Glutamatergic neuron (in vitro differentiated cells): ENCODE measurements at regions not wholly inside any gene's neighbourhood (a gene's known extent, or its start where the extent isn't known, plus 50 kb on each side); places are given as distances from the start of the nearest gene placed in this dataset.

ENCODE experiments used
- DNase-seq: peaks from one replicate; pipeline ENCODE4 v3.0.0; 2022
- H3K27ac Mint-ChIP-seq: one replicate; pipeline ENCODE4 v1.8.0; 2020; ENCODE audit warnings: mild to moderate bottlenecking, mixed read lengths, inconsistent platforms; ENCODE audit not compliant: unreplicated experiment
- H3K27me3 Mint-ChIP-seq: one replicate; pipeline ENCODE4 v1.8.0; 2020; ENCODE audit warnings: mild to moderate bottlenecking, moderate library complexity, mixed read lengths, inconsistent platforms; ENCODE audit not compliant: unreplicated experiment
- H3K36me3 Mint-ChIP-seq: one replicate; pipeline ENCODE4 v1.8.0; 2020; ENCODE audit warnings: mild to moderate bottlenecking, mixed read lengths, inconsistent platforms; ENCODE audit not compliant: unreplicated experiment
- H3K4me1 Mint-ChIP-seq: one replicate; pipeline ENCODE4 v1.8.0; 2020; ENCODE audit warnings: mild to moderate bottlenecking, low read depth, mixed read lengths, inconsistent platforms; ENCODE audit not compliant: unreplicated experiment
- H3K4me3 Mint-ChIP-seq: one replicate; pipeline ENCODE4 v1.8.0; 2020; ENCODE audit warnings: mild to moderate bottlenecking, mixed read lengths, inconsistent platforms; ENCODE audit not compliant: unreplicated experiment
- H3K9me3 Mint-ChIP-seq: one replicate; pipeline ENCODE4 v1.8.0; 2020; ENCODE audit warnings: mild to moderate bottlenecking, moderate library complexity, mixed read lengths, inconsistent platforms; ENCODE audit not compliant: unreplicated experiment
- TF ChIP-seq, protein P1 (sequence below): fragments of 200-600 bp; sonication (generic); IDR thresholded peaks from one replicate; pipeline ENCODE4 v1.5.0; 2021; ENCODE audit not compliant: partially characterized antibody, unreplicated experiment

DNA sequence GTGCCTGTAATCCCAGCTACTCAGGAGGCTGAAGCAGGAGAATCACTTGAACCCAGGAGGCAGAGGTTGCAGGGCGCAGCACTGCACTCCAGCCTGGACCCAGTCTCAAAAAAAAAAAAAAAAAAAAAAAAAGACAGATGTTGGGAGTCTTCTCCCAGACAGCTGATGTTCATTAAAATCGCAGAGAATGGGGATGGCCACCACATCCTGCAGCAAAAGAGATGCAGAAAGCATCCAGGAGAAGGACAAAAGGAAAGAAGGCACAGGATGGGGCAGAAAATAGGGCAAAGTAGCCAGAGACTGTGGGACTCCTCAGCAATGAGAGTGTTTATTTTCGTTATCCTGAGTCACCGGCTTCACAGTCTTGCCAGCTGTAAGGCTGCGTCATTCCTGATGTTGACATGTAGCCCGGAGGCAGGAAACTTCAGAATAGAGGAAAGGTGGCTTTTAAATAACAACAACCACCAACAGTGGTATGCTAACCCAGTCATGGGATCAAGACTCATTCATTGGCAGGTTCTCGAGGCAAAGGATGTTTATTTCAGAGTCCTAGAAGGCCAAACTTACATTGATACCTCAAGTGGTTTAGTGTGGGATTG lies 149.5 kb upstream of the SVIL start:
- Mint-ChIP-seq H3K27me3 (no peaks in the 10 kb centered on the region), H3K9me3 (no peaks in the 10 kb centered on the region), H3K27ac (no peak overlapping the region), H3K36me3 (no peaks in the 10 kb centered on the region), H3K4me3 (no peak overlapping the region), H3K4me1 (no peaks in the 10 kb centered on the region)
- DNase-seq, result no peak
- TF ChIP-seq, protein P1, sequence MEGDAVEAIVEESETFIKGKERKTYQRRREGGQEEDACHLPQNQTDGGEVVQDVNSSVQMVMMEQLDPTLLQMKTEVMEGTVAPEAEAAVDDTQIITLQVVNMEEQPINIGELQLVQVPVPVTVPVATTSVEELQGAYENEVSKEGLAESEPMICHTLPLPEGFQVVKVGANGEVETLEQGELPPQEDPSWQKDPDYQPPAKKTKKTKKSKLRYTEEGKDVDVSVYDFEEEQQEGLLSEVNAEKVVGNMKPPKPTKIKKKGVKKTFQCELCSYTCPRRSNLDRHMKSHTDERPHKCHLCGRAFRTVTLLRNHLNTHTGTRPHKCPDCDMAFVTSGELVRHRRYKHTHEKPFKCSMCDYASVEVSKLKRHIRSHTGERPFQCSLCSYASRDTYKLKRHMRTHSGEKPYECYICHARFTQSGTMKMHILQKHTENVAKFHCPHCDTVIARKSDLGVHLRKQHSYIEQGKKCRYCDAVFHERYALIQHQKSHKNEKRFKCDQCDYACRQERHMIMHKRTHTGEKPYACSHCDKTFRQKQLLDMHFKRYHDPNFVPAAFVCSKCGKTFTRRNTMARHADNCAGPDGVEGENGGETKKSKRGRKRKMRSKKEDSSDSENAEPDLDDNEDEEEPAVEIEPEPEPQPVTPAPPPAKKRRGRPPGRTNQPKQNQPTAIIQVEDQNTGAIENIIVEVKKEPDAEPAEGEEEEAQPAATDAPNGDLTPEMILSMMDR, result no peak

DNA sequence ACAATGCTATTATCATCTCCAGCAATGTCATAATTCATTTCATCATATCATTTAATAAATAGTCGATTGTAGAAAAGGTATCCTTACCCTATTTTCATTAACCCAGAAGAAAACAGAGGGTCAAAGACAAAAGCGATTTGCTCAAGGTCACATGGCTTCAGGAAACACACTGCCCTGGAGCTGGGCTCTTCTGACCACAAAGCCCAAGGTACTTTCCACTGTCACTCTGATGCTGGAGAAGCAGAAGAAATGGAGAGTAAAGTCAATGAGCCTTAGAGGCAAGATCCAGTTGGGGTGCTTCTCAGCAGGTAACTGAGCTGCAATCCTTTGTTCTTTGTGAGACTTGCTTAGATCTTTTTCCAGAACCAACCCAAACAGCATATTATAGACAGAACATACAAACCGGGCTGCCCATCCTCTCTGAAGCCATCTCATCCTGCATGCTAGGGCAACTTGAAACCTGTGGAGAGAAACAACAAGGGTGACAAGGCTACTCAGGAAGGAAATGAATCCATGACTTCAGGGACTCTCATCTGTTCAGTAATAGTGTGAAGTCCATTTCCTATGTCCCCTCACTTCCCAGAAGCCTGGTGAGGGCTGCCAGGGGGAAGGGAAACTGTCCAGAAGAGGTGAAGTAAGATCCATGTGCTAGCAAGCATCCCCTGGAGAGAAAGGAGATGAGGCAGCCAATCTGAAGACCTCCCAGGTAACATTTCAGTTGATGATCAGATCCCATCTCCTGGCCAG lies 148.6 kb upstream of the SVIL start:
- Mint-ChIP-seq H3K4me3 (no peak overlapping the region), H3K36me3 (peaks cover 2% of the 10 kb centered on the region), H3K27me3 (no peaks in the 10 kb centered on the region), H3K4me1 (no peaks in the 10 kb centered on the region), H3K27ac (no peak overlapping the region), H3K9me3 (no peaks in the 10 kb centered on the region)
- TF ChIP-seq, protein P1, result no peak
- DNase-seq, result no peak

DNA sequence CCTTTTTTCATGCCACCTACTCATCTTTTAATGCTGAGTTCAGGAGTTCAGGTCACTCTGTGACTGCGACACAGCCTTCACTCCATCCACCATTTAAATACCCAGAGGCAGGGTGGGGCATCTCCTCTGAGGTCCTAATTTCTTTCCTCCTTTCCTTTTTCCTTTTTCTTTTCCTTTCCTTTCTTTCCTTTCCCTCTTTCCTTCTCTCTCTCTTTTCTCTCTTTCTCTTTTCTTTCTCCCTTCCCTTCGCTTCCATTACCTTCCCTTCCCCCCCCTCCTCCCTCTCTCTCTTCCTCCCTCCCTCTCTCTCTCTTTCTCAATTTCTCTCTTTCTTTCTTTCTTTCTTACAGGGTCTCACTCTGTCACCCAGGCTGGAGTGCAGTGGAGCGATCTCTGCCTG lies 145.9 kb upstream of the SVIL start:
- Mint-ChIP-seq H3K9me3 (no peaks in the 10 kb centered on the region), H3K27ac (no peak overlapping the region), H3K36me3 (peaks cover 4% of the 10 kb centered on the region), H3K4me3 (no peak overlapping the region), H3K4me1 (no peaks in the 10 kb centered on the region), H3K27me3 (no peaks in the 10 kb centered on the region)
- TF ChIP-seq, protein P1, result no peak
- no peak for DNase-seq

DNA sequence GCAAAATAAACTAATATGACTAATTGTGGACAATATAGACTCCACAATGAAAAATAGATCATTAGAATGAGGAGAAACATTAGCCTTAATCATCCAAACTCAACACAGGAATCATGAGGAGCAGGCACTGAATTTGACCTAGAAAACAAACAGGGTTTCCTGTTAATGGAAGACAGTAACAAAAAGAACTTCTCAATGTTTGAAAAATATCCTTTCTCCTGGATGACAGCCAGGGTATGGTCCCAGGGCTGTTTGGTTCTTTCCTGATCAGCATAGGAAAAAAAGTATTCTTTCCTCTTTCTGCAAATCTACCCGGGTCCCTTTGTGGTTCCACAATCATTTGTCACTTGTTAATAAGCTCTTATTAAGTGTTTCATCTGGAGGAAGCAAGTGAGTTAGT lies 145.3 kb upstream of the SVIL start:
- no peak for DNase-seq
- no peaks in the 10 kb centered on the region for H3K9me3 Mint-ChIP-seq
- TF ChIP-seq, protein P1, result no peak
- H3K27me3 Mint-ChIP-seq, result no peaks in the 10 kb centered on the region
- no peak overlapping the region for H3K4me3 Mint-ChIP-seq
- H3K4me1 Mint-ChIP-seq, result no peaks in the 10 kb centered on the region
- no peak overlapping the region for H3K27ac Mint-ChIP-seq
- peaks cover 4% of the 10 kb centered on the region for H3K36me3 Mint-ChIP-seq

DNA sequence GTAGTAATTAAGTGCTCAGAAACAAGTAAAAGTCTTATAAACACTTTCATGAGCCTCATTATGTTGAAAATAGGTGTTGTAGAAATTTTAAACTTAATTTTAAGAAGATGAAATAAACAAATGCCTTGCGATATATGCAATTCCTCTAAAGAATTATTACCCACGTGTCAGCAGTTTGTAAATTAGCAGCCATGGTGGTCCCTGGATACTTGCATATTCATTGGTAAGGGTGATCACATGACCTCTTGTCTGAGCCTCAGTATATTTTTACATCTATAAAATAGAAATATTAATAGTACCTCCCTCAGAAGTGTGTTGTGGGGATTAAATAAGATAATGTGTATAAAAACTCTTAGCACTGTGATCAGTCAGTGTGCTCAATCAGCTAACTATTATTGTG lies 141.5 kb upstream of the SVIL start:
- no peaks in the 10 kb centered on the region for H3K27me3 Mint-ChIP-seq
- no peaks in the 10 kb centered on the region for H3K9me3 Mint-ChIP-seq
- H3K4me3 Mint-ChIP-seq, result no peak overlapping the region
- no peaks in the 10 kb centered on the region for H3K4me1 Mint-ChIP-seq
- peaks cover 7% of the 10 kb centered on the region for H3K36me3 Mint-ChIP-seq
- no peak for DNase-seq
- no peak overlapping the region for H3K27ac Mint-ChIP-seq
- TF ChIP-seq, protein P1, result no peak
